ENCODE measurements at regions not wholly inside any gene's neighbourhood (a gene's known extent, or its start where the extent isn't known, plus 50 kb on each side); places are given as distances from the start of the nearest gene placed in this dataset.

DNA sequence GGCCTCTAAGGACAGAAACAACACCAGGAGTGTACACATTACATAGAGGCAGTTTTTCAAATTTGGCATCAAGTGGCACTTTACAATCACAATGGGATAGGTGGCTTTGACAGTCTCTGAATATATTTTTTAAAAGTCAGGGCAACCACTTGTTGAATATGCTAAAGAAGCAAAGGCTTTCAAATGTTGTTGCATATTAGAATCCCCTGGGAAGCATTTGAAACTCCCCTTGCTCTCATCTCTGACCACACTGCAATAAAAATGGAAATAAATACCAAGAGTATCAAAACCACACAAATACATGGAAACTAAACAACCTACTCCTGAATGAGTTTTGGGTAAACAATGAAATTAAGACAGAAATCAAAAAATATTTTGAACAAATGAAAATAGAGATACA, 106.5 kb upstream of the RAB11FIP2 start:
- no peaks in the 10 kb centered on the region for H3K27me3 ChIP-seq (ENCODE audit: insufficient read depth, low read length)
- no peak overlapping the region for H3K4me2 ChIP-seq (ENCODE audit: insufficient read depth, low read length)
- H3K9me3 ChIP-seq (ENCODE audit: low read depth, low read length): no peaks in the 10 kb centered on the region
- no peak for DNase-seq (ENCODE audit: insufficient read length, low spot score, missing footprints)
- H3K4me3 ChIP-seq (ENCODE audit: insufficient read depth, low read length): no peak overlapping the region
- no peaks in the 10 kb centered on the region for H3K79me2 ChIP-seq (ENCODE audit: insufficient read depth, low read length)
- no peak overlapping the region for H2AFZ ChIP-seq (ENCODE audit: low read length)
- no peaks in the 10 kb centered on the region for H3K36me3 ChIP-seq (ENCODE audit: insufficient read depth, low read length)
- no peak overlapping the region for H3K27ac ChIP-seq (ENCODE audit: low read depth, low read length)
- no peak for TF ChIP-seq CTCF (IDR thresholded peaks at IDR 0.05; ENCODE audit: extremely low read depth, low read depth, low read length)
- H4K20me1 ChIP-seq (ENCODE audit: insufficient read depth, low read length): no peaks in the 10 kb centered on the region
- no peaks in the 10 kb centered on the region for H3K4me1 ChIP-seq (ENCODE audit: insufficient read depth, low read length)

DNA sequence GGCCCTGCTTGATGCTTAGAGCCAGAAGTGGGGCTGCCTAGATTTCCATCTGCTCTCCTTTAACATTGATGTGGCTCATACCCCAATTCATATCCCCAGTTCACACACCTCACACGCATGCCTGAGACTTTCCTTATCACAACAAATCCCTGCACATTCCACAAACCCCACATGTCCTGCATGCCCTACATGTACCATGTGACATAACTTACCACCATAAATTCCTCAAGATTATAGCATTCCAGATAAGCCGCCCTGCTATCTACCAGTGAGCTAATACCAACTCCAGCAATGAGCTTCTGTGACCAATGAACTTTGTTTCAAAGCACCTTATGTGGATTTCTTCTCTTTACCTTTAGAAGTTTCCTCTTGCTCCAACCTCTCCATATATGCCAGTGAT, 104.7 kb upstream of the RAB11FIP2 start:
- no peak for TF ChIP-seq CTCF (IDR thresholded peaks at IDR 0.05; ENCODE audit: extremely low read depth, low read depth, low read length)
- DNase-seq (ENCODE audit: insufficient read length, low spot score, missing footprints): no peak
- Histone ChIP-seq H3K4me2 (ENCODE audit: insufficient read depth, low read length) (no peak overlapping the region), H3K4me1 (ENCODE audit: insufficient read depth, low read length) (no peaks in the 10 kb centered on the region), H3K9me3 (ENCODE audit: low read depth, low read length) (no peaks in the 10 kb centered on the region), H4K20me1 (ENCODE audit: insufficient read depth, low read length) (no peaks in the 10 kb centered on the region), H3K36me3 (ENCODE audit: insufficient read depth, low read length) (no peaks in the 10 kb centered on the region), H3K79me2 (ENCODE audit: insufficient read depth, low read length) (no peaks in the 10 kb centered on the region), H2AFZ (ENCODE audit: low read length) (no peak overlapping the region), H3K4me3 (ENCODE audit: insufficient read depth, low read length) (no peak overlapping the region), H3K27ac (ENCODE audit: low read depth, low read length) (no peak overlapping the region), H3K27me3 (ENCODE audit: insufficient read depth, low read length) (no peaks in the 10 kb centered on the region)

DNA sequence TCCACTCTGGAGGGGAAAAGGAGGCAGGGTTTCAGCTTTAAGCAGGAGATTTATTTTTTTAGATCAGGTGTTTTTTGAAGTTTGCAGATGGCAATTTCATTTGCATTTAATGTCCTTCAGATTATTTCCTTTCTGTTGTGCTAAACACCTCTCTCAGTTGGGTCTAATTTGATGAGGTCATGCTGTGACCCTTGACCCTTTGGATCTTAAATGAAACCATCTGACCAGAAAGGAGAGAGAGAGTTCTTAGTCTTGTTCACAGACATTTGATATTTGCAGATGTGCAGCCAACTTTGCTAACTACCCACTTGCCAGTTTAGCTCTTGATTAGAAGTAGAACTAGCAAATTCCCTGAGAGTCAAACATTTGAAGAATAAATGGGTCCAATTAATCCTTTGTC, 101.5 kb upstream of the RAB11FIP2 start:
- no peak overlapping the region for H3K27ac ChIP-seq (ENCODE audit: low read depth, low read length)
- no peak overlapping the region for H3K4me3 ChIP-seq (ENCODE audit: insufficient read depth, low read length)
- H3K4me1 ChIP-seq (ENCODE audit: insufficient read depth, low read length): no peaks in the 10 kb centered on the region
- H2AFZ ChIP-seq (ENCODE audit: low read length): no peak overlapping the region
- DNase-seq (ENCODE audit: insufficient read length, low spot score, missing footprints): no peak
- no peak overlapping the region for H3K4me2 ChIP-seq (ENCODE audit: insufficient read depth, low read length)
- no peaks in the 10 kb centered on the region for H3K79me2 ChIP-seq (ENCODE audit: insufficient read depth, low read length)
- TF ChIP-seq CTCF (IDR thresholded peaks at IDR 0.05; ENCODE audit: extremely low read depth, low read depth, low read length): no peak
- H3K27me3 ChIP-seq (ENCODE audit: insufficient read depth, low read length): no peaks in the 10 kb centered on the region
- H3K9me3 ChIP-seq (ENCODE audit: low read depth, low read length): no peaks in the 10 kb centered on the region
- H3K36me3 ChIP-seq (ENCODE audit: insufficient read depth, low read length): no peaks in the 10 kb centered on the region
- no peaks in the 10 kb centered on the region for H4K20me1 ChIP-seq (ENCODE audit: insufficient read depth, low read length)

DNA sequence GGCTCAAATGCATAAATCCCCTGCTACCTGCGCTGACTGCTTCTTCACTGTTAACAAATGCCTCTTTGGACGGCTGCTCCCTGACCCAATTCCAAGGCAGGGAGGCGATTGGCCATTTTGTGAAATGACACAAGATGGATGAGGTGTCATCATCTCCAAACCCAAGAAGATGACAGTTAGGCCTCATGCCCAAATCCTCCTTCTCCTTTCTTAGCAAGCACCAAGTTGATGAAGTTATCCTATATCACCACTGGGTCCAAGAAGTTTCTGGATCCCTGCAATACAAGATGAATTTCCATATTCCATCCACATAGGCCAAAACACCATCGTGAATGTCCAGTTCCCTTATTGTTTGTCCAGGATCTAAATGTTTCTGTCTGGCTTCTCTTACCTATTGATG, 98.5 kb upstream of the RAB11FIP2 start:
- DNase-seq (ENCODE audit: insufficient read length, low spot score, missing footprints): no peak
- Histone ChIP-seq H3K27ac (ENCODE audit: low read depth, low read length) (no peak overlapping the region), H2AFZ (ENCODE audit: low read length) (no peak overlapping the region), H3K27me3 (ENCODE audit: insufficient read depth, low read length) (no peaks in the 10 kb centered on the region), H4K20me1 (ENCODE audit: insufficient read depth, low read length) (no peaks in the 10 kb centered on the region), H3K4me2 (ENCODE audit: insufficient read depth, low read length) (no peak overlapping the region), H3K9me3 (ENCODE audit: low read depth, low read length) (no peaks in the 10 kb centered on the region), H3K4me1 (ENCODE audit: insufficient read depth, low read length) (no peaks in the 10 kb centered on the region), H3K79me2 (ENCODE audit: insufficient read depth, low read length) (no peaks in the 10 kb centered on the region), H3K36me3 (ENCODE audit: insufficient read depth, low read length) (no peaks in the 10 kb centered on the region), H3K4me3 (ENCODE audit: insufficient read depth, low read length) (no peak overlapping the region)
- no peak for TF ChIP-seq CTCF (IDR thresholded peaks at IDR 0.05; ENCODE audit: extremely low read depth, low read depth, low read length)

Measured in osteoblast (primary cell).